ENCODE measurements at regions not wholly inside any gene's neighbourhood (a gene's known extent, or its start where the extent isn't known, plus 50 kb on each side); places are given as distances from the start of the nearest gene placed in this dataset.

DNA sequence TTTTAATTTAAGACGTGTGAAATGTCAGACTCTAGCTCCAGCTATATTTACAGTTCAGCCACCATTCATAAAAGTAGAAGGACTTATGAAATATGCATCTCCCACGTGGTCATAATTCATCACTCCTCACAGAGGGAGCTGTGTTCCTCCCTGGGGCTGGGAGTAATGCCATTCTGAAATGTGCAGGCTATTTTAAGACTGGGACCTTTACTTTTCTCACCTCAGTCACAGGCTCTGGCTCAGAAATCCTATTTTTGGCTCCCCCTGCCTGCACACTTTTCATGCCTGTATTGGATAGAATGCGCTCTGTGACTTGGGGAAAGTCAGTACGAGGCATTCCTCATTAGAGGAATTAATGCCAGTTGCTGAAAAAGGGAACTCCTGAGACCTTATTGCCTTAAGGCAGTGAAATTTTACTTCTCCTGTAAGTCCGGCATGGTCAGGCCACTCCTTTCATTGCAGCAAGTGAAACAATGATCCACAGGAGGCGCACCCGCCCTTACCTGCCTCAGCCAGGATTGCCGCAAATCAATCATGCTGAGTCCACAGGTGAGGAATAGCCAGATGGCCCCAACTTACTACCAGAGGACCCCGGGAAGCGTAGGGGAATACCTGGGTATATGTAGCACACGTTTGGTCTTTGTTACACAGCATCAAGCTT, 1133.2 kb upstream of the TMEM132C start:
- TF ChIP-seq CTCF (IDR thresholded peaks at IDR 0.05) (no peak), POLR2A (IDR thresholded peaks at IDR 0.05) (no peak)

All from prostate gland (tissue), 2 donors.